K562 (cell line): ENCODE measurements at regions not wholly inside any gene's neighbourhood (a gene's known extent, or its start where the extent isn't known, plus 50 kb on each side); places are given as distances from the start of the nearest gene placed in this dataset.

ENCODE experiments used
- CBX3 ChIP-seq, 2 experiments: IDR thresholded peaks; 1 replicate in 1 of 2; 2 replicates in 1 of 2; pipeline ENCODE4 v1.6.1; 2012; ENCODE audit warnings: inconsistent platforms in 2 of 2, low read length in 2 of 2, borderline replicate concordance in 1 of 2, control low read depth in 1 of 2
- DNMT1 ChIP-seq: fragments of 450-650 bp; IDR thresholded peaks from 2 replicates; pipeline ENCODE4 v1.6.1; 2016; ENCODE audit warnings: antibody characterized with exemption, mild to moderate bottlenecking
- FOS ChIP-seq: IDR thresholded peaks from 3 replicates; pipeline ENCODE4 v1.6.1; 2011; ENCODE audit not compliant: insufficient read length; ENCODE audit errors: extremely low read depth
- MGA ChIP-seq: fragments of 450-650 bp; IDR thresholded peaks from 2 replicates; pipeline ENCODE4 v1.6.1; 2016; ENCODE audit warnings: mild to moderate bottlenecking, moderate library complexity
- MLX ChIP-seq, 2 experiments: fragments of 450-650 bp in 1 of 2; sonication (generic) in 1 of 2; formaldehyde crosslinking; conservative IDR thresholded peaks; 2 replicates each; pipeline versions ENCODE4 v1.4.0 to v1.8.1; 2020 to 2022; ENCODE audit warnings: mild to moderate bottlenecking in 1 of 2, missing genetic modification reagents in 1 of 2
- TCF7 ChIP-seq: sonication (generic); IDR thresholded peaks from 2 replicates; pipeline ENCODE4 v1.6.1; 2016; ENCODE audit warnings: antibody characterized with exemption, borderline replicate concordance
- ZNF507 ChIP-seq: conservative IDR thresholded peaks from 2 replicates; pipeline ENCODE4 v1.6.1; 2017; ENCODE audit warnings: missing genetic modification characterization, missing compliant biosample characterization
- ZNF79 ChIP-seq: fragments of 250-450 bp; sonication (Bioruptor Pico); IDR thresholded peaks from 2 replicates; pipeline ENCODE4 v1.4.0; 2020; ENCODE audit warnings: low read depth, mild to moderate bottlenecking, moderate library complexity
- TF ChIP-seq, protein P1 (sequence below): fragments of 450-650 bp; IDR thresholded peaks from 2 replicates; pipeline ENCODE4 v1.7.0; 2016; ENCODE audit warnings: borderline replicate concordance

DNA sequence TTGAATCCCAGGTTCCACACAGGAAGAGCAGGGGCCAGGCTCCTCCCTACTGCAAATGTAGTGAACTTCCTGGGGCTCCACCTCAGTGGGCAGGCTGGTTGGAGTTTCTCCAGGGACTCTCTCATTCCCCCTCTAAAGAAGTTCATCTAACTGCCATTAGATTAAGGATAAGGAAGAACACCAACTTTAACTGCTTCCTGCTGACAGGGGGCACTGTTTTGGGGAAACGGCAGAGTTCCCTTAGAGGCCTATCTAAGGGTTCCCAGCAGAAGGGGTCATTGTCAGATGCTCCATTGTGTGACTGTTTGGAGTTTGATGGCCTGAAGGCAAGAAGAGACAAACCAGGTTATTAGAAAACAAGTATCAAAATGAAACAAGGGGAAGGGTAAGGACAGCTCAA lies 2159.7 kb upstream of the PIK3C3 start (continued):
- no peak for TF ChIP-seq MGA
- TF ChIP-seq TCF7, result no peak
- TF ChIP-seq ZNF507 (tag), result no peak
- TF ChIP-seq CBX3 (IDR thresholded peaks at IDR 0.05; ENCODE audit: borderline replicate concordance in 1 of 2, low read length in 2 of 2), result no peak
- TF ChIP-seq, protein P1, sequence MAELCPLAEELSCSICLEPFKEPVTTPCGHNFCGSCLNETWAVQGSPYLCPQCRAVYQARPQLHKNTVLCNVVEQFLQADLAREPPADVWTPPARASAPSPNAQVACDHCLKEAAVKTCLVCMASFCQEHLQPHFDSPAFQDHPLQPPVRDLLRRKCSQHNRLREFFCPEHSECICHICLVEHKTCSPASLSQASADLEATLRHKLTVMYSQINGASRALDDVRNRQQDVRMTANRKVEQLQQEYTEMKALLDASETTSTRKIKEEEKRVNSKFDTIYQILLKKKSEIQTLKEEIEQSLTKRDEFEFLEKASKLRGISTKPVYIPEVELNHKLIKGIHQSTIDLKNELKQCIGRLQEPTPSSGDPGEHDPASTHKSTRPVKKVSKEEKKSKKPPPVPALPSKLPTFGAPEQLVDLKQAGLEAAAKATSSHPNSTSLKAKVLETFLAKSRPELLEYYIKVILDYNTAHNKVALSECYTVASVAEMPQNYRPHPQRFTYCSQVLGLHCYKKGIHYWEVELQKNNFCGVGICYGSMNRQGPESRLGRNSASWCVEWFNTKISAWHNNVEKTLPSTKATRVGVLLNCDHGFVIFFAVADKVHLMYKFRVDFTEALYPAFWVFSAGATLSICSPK, result no peak
- TF ChIP-seq ZNF79 (CRISPR knock-in tag), result no peak
- TF ChIP-seq DNMT1, result no peak
- TF ChIP-seq FOS, result no peak
- TF ChIP-seq MLX (CRISPR knock-in tag; conservative IDR thresholded peaks at IDR 0.05), result no peak
